ENCODE measurements at regions not wholly inside any gene's neighbourhood (a gene's known extent, or its start where the extent isn't known, plus 50 kb on each side); places are given as distances from the start of the nearest gene placed in this dataset.

GRCh38 chr5:2910401-2911175 lies 159.1 kb upstream of the IRX2 start:
- no peak for ATAC-seq

More at GRCh38 chr5:2910401-2911175, 159.1 kb upstream of the IRX2 start:
- Histone ChIP-seq H3K4me1 (ENCODE audit: control insufficient read depth, insufficient read depth, low read length) (no peaks in the 10 kb centered on the region), H3K27me3 (replicated peaks in 1 of 2; ENCODE audit: control insufficient read depth in 2 of 2, insufficient read depth in 2 of 2, low read length in 1 of 2) (no peaks in the 10 kb centered on the region), H3K27ac (ENCODE audit: control insufficient read depth, insufficient read depth) (no peak overlapping the region), H3K4me2 (ENCODE audit: control insufficient read depth, insufficient read depth) (no peak overlapping the region), H3K9me3 (replicated peaks; ENCODE audit: control insufficient read depth, insufficient read depth, low read length) (no peaks in the 10 kb centered on the region; the same call in 2 of the 3 replicates), H4K20me1 (ENCODE audit: control insufficient read depth, insufficient read depth) (no peaks in the 10 kb centered on the region), H3K4me3 (no peak overlapping the region), H3K36me3 (ENCODE audit: control insufficient read depth in 2 of 2, insufficient read depth in 2 of 2, low read length in 1 of 2) (no peaks in the 10 kb centered on the region), H2AFZ (ENCODE audit: control insufficient read depth, low read depth, low read length) (no peak overlapping the region), H3K9ac (ENCODE audit: control insufficient read depth, insufficient read depth, low read length) (no peak overlapping the region), H3K79me2 (ENCODE audit: control insufficient read depth, insufficient read depth, low read length) (no peaks in the 10 kb centered on the region)
- TF ChIP-seq NFXL1 (IDR thresholded peaks at IDR 0.05; ENCODE audit: borderline replicate concordance) (no peak), FOXK2 (IDR thresholded peaks at IDR 0.05) (no peak), TCF12 (IDR thresholded peaks at IDR 0.05; ENCODE audit: low read depth, low read length) (no peak), NFYA (IDR thresholded peaks at IDR 0.05; ENCODE audit: borderline replicate concordance, low read depth, low read length) (no peak), MYC (IDR thresholded peaks at IDR 0.05; ENCODE audit: insufficient read depth, insufficient read length, insufficient replicate concordance, low read length, severe bottlenecking) (no peak), ETV6 (conservative IDR thresholded peaks at IDR 0.05 in 1 of 2, IDR thresholded peaks at IDR 0.05 in 1 of 2; ENCODE audit: borderline replicate concordance in 1 of 2, low read depth in 1 of 2) (no peak), CEBPZ (IDR thresholded peaks at IDR 0.05; ENCODE audit: low read depth, low read length) (no peak), ZNF24 (IDR thresholded peaks at IDR 0.05) (no peak), HDGF (IDR thresholded peaks at IDR 0.05) (no peak), ZNF622 (IDR thresholded peaks at IDR 0.05) (no peak), BCL11A (IDR thresholded peaks at IDR 0.05; ENCODE audit: low read depth, low read length) (no peak), PML (IDR thresholded peaks at IDR 0.05; ENCODE audit: low read length) (no peak), BACH1 (IDR thresholded peaks at IDR 0.05; ENCODE audit: borderline replicate concordance) (no peak), TCF3 (IDR thresholded peaks at IDR 0.05; ENCODE audit: borderline replicate concordance, insufficient read depth, low read depth, low read length) (no peak), TARDBP (IDR thresholded peaks at IDR 0.05; ENCODE audit: borderline replicate concordance) (no peak), IRF4 (IDR thresholded peaks at IDR 0.05; ENCODE audit: low read depth, low read length) (no peak), YBX1 (IDR thresholded peaks at IDR 0.05) (no peak), RELB (IDR thresholded peaks at IDR 0.05; ENCODE audit: low read depth) (no peak)
- intact Hi-C loops (cut with micrococcal nuclease; ENCODE audit: unreplicated experiment), result no loop called here
- FAIRE-seq, result no peak
- RAD21 ChIA-PET (ENCODE audit: unreplicated experiment), result no interaction called here
- in situ Hi-C loops (cut with MboI), result no loop called here
- SMC1A ChIA-PET (ENCODE audit: uncharacterized antibody, unreplicated experiment), result no interaction called here
- no TSS peak for BruUV-seq (replicated peaks)
- DNase-seq (ENCODE audit: low read depth, low spot score), result no peak
- POLR2A ChIA-PET, result no interaction called here
- CTCF ChIA-PET, result no interaction called here
- 71% methylated on average over 8 of the region's 8 CpGs for WGBS (ENCODE audit: insufficient coverage, insufficient replicate concordance, low lambda C conversion rate, missing lambda C conversion rate)
